Retinal pigment epithelial cell (primary cell): ENCODE measurements at regions not wholly inside any gene's neighbourhood (a gene's known extent, or its start where the extent isn't known, plus 50 kb on each side); places are given as distances from the start of the nearest gene placed in this dataset.

Source experiments
- DNase-seq: peaks from one replicate; pipeline ENCODE4 v3.0.0-alpha.2; 2010; ENCODE audit warnings: low read depth
- H3K4me3 ChIP-seq: 2 replicates; pipeline ENCODE4 v1.5.1; 2011; ENCODE audit warnings: mild to moderate bottlenecking, low read length, control low read depth, moderate library complexity
- TF ChIP-seq, protein P1 (sequence below): conservative IDR thresholded peaks from 2 replicates; pipeline ENCODE4 v1.5.1; 2011; ENCODE audit warnings: low read depth, low read length, control low read depth, inconsistent platforms

GRCh38 chr3:43190670-43191069, 84.8 kb upstream of the POMGNT2 start:
- TF ChIP-seq, protein P1, sequence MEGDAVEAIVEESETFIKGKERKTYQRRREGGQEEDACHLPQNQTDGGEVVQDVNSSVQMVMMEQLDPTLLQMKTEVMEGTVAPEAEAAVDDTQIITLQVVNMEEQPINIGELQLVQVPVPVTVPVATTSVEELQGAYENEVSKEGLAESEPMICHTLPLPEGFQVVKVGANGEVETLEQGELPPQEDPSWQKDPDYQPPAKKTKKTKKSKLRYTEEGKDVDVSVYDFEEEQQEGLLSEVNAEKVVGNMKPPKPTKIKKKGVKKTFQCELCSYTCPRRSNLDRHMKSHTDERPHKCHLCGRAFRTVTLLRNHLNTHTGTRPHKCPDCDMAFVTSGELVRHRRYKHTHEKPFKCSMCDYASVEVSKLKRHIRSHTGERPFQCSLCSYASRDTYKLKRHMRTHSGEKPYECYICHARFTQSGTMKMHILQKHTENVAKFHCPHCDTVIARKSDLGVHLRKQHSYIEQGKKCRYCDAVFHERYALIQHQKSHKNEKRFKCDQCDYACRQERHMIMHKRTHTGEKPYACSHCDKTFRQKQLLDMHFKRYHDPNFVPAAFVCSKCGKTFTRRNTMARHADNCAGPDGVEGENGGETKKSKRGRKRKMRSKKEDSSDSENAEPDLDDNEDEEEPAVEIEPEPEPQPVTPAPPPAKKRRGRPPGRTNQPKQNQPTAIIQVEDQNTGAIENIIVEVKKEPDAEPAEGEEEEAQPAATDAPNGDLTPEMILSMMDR = no peak
- no peak for DNase-seq
- no peak overlapping the region for H3K4me3 ChIP-seq

GRCh38 chr3:43187836-43188479, 82.1 kb upstream of the POMGNT2 start:
- DNase-seq = no peak
- TF ChIP-seq, protein P1 = no peak
- no peak overlapping the region for H3K4me3 ChIP-seq

DNA sequence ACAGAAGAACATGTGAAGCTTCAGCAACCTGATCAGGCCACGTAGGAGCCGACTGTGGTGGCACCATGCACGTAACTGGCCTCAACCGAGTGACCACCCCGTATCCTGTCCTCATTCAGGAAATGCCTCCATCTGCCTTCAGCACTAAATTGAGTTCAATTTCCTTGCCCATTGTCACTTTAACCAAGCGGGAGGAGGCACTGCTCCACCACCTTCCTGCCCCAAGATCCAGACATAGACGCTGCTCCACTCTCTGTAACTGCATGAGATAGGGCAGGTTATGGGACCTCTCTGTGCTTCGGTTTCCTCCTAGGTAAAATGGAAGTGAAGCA, 80.1 kb upstream of the POMGNT2 start:
- no peak for DNase-seq
- no peak overlapping the region for H3K4me3 ChIP-seq
- TF ChIP-seq, protein P1 = no peak

DNA sequence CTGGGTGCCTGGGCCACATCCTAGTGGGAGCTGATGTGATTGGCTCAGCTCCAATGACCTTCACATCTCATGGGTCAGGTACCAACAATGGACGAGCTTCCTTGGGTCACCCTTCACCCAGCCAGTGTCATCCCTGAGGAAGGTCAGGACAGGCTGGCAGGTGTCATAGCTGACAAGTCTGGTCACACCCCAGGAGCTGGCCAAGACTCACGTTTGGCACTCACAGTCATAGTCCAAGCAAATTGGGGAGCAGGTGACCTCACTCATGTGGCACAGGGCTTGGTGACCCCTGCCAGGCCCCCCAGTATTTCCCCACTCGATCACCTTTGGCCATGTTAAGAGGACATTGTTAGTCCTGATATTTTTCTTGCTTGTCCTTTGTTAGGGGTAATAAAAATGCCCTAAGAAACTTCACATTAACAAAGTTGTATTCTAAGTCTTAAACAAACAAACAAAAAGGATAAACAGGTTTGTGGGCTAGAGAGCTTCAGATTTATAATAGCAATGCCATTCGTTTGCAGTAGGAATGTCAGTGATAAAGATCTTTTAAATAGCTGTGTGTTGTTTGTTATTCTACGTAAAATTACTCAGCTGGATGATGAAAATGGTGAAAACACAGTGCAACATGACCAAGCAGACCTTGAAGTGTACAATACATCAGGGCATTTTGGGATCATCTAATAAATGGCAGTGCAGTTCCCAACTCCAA, 79.5 kb upstream of the POMGNT2 start:
- H3K4me3 ChIP-seq = no peak overlapping the region
- TF ChIP-seq, protein P1 = no peak
- DNase-seq = no peak

GRCh38 chr3:43183456-43183855, 77.6 kb upstream of the POMGNT2 start:
- TF ChIP-seq, protein P1 = no peak
- no peak for DNase-seq
- H3K4me3 ChIP-seq = no peak overlapping the region

DNA sequence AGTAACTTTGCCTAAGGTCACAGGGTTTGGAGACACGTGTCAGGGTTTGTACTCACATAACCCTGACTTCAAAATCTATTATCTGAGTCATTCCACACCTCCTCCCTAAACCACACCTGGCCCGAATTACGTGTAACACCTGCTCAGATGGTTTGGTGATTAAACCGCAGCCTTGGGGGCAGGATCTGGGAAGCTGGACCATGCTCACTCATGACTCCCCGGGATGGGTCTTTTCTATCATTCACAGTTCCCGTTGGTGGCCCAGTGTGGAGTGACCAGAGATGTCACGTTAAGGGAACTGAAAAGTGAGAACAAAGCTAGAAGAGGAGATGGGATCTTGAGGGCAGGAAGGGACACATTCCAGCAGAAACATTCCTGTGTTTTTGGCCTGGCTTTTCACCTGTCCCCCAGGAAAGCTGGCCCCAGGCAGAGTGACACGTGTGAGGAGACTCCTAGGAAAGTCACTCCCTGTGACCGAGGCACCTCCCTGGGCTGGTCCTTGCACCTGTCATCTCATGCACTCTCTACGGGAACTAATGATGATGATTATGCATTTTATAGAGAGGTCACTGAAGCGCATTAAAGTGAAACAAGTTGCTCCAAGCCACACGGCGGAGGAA, 75.4 kb upstream of the POMGNT2 start:
- no peak for DNase-seq
- TF ChIP-seq, protein P1 = no peak
- no peak overlapping the region for H3K4me3 ChIP-seq

DNA sequence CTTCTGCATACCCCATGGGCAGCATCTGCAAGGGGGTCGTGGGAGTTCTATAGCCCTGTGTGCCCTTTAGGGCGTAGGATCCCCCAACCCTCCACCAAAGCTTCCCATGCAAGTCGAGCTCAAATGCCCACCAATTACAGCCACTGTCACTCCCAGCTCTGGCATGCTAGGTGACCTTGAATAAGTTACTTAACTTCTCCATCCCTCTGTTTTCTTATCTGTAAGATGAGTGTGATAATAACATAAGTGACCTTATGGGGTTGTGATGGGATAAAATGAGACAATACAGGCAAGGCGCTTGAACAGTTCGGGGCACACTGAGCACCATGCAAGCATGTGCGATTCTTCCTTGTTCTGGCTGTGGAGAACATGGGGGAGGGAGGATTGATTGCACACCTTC, 74.8 kb upstream of the POMGNT2 start:
- H3K4me3 ChIP-seq = no peak overlapping the region
- DNase-seq = no peak
- TF ChIP-seq, protein P1 = no peak
